B cell (primary cell): ENCODE measurements at regions not wholly inside any gene's neighbourhood (a gene's known extent, or its start where the extent isn't known, plus 50 kb on each side); places are given as distances from the start of the nearest gene placed in this dataset.

Source experiments
- ATAC-seq: fragments of 200-7000 bp; cut with Tn5 transposase; one replicate; pipeline ENCODE4 v1.10.0; 2021; ENCODE audit warnings: low read depth, mild to moderate bottlenecking, moderate number of reproducible peaks, moderate library complexity
- CTCF ChIA-PET: fragments of 350-600 bp; sonication (Branson Sonifier 250); formaldehyde crosslinking; loops from one replicate; lab custom pipeline; 2021; ENCODE audit warnings: antibody characterized with exemption, inconsistent platforms; lab: Charles Lee
- POLR2A ChIA-PET: fragments of 350-600 bp; sonication (Branson Sonifier 250); formaldehyde crosslinking; loops from one replicate; lab custom pipeline; 2021; ENCODE audit warnings: antibody characterized with exemption; lab: Charles Lee
- DNase-seq: peaks from one replicate; pipeline ENCODE4 v3.0.0; 2013
- H2AFZ ChIP-seq: 2 replicates; pipeline ENCODE4 v1.6.1; 2012; ENCODE audit warnings: mild to moderate bottlenecking, low read depth, low read length; ENCODE audit not compliant: insufficient read depth, poor library complexity, severe bottlenecking
- H3K27ac ChIP-seq, 2 donors: 1 replicate in 1 of 2; 2 replicates in 1 of 2; pipeline ENCODE4 v1.5.1; 2012 to 2013; ENCODE audit warnings: low read length in 2 of 2, mild to moderate bottlenecking in 2 of 2, moderate library complexity in 1 of 2
- H3K27me3 ChIP-seq, 4 experiments: fragments of 200-600 bp in 1 of 4; sonication (generic) in 1 of 4; replicated peaks in 1 of 4; 1 replicate in 2 of 4; 2 replicates in 2 of 4; pipeline versions ENCODE4 v1.6.1 to v1.7.0; 2013 to 2016; ENCODE audit warnings: low read length in 3 of 4, mild to moderate bottlenecking in 2 of 4, mixed read lengths in 1 of 4, moderate library complexity in 1 of 4; ENCODE audit not compliant: insufficient read depth in 4 of 4, control insufficient read depth in 3 of 4; ENCODE audit errors: control extremely low read depth in 1 of 4
- H3K36me3 ChIP-seq, 2 experiments: replicated peaks in 1 of 2; 1 replicate in 1 of 2; 2 replicates in 1 of 2; pipeline versions ENCODE4 v1.6.1 to v1.7.1; 2013; ENCODE audit warnings: low read length in 1 of 2; ENCODE audit not compliant: insufficient read depth in 2 of 2, control insufficient read depth in 1 of 2; ENCODE audit errors: control extremely low read depth in 1 of 2, extremely low read depth in 1 of 2
- H3K4me1 ChIP-seq, 2 donors: fragments of 200-600 bp in 1 of 2; sonication (generic) in 1 of 2; 1 replicate in 1 of 2; 2 replicates in 1 of 2; pipeline versions ENCODE4 v1.5.1 to v1.6.1; 2013 to 2017; ENCODE audit warnings: low read length in 2 of 2; ENCODE audit not compliant: control insufficient read depth in 2 of 2, insufficient read depth in 2 of 2
- H3K4me2 ChIP-seq: replicated peaks from 2 replicates; pipeline ENCODE3; 2012; ENCODE audit warnings: mild to moderate bottlenecking, low read depth, low read length; ENCODE audit not compliant: poor library complexity, severe bottlenecking
- H3K4me3 ChIP-seq, 5 experiments: fragments of 200-600 bp in 1 of 5; sonication (generic) in 1 of 5; 1 replicate in 3 of 5; 2 replicates in 2 of 5; pipeline versions ENCODE4 v1.5.1 to v1.7.0; 2011 to 2016; ENCODE audit warnings: low read length in 4 of 5, mild to moderate bottlenecking in 4 of 5, low read depth in 2 of 5, control low read depth in 1 of 5, moderate library complexity in 1 of 5; ENCODE audit not compliant: insufficient read depth in 1 of 5; ENCODE audit errors: control extremely low read depth in 1 of 5, extremely low read depth in 1 of 5
- H3K79me2 ChIP-seq: fragments of 200-600 bp; sonication (generic); one replicate; pipeline ENCODE4 v1.6.0; 2016; ENCODE audit warnings: low read length; ENCODE audit not compliant: control insufficient read depth, insufficient read depth
- H3K9ac ChIP-seq: fragments of 200-600 bp; sonication (generic); 2 replicates; pipeline ENCODE4 v1.6.1; 2017; ENCODE audit warnings: mild to moderate bottlenecking, low read length, moderate library complexity
- H3K9me3 ChIP-seq, 3 donors: one replicate each; pipeline versions ENCODE4 v1.6.1 to v1.7.1; 2013; ENCODE audit warnings: low read length in 2 of 3; ENCODE audit not compliant: control insufficient read depth in 2 of 3, insufficient read depth in 1 of 3; ENCODE audit errors: control extremely low read depth in 1 of 3
- H4K20me1 ChIP-seq: 2 replicates; pipeline ENCODE4 v1.6.0; 2012; ENCODE audit warnings: mild to moderate bottlenecking, low read length; ENCODE audit not compliant: insufficient read depth, control insufficient read depth, poor library complexity, severe bottlenecking
- H3K27ac Mint-ChIP-seq: one replicate; pipeline ENCODE4 v1.8.0; 2021; ENCODE audit warnings: mixed read lengths
- H3K27me3 Mint-ChIP-seq: one replicate; pipeline ENCODE4 v1.8.0; 2021; ENCODE audit warnings: mixed read lengths
- H3K4me1 Mint-ChIP-seq: one replicate; pipeline ENCODE4 v1.8.0; 2021; ENCODE audit warnings: mixed read lengths
- H3K4me3 Mint-ChIP-seq: one replicate; pipeline ENCODE4 v1.8.0; 2021; ENCODE audit warnings: mixed read lengths
- H3K9me3 Mint-ChIP-seq: one replicate; pipeline ENCODE4 v1.8.0; 2022; ENCODE audit warnings: mixed read lengths; ENCODE audit not compliant: insufficient read depth
- CTCF ChIP-seq: fragments of 200-600 bp; IDR thresholded peaks from one replicate; pipeline ENCODE4 v1.8.0; 2022; ENCODE audit warnings: antibody characterized with exemption, mild to moderate bottlenecking
- EZH2 ChIP-seq: IDR thresholded peaks from 2 replicates; pipeline ENCODE4 v1.6.1; 2012; ENCODE audit warnings: borderline replicate concordance, low read depth, mild to moderate bottlenecking, moderate library complexity, low read length; ENCODE audit not compliant: insufficient read depth, poor library complexity, severe bottlenecking
- WGBS: methylation state at CpG from one replicate; pipeline ENCODE4 v1.1.5; 2013; ENCODE audit warnings: missing lambda C conversion rate; ENCODE audit not compliant: insufficient coverage; 5-methylcytosine and 5-hydroxymethylcytosine counted together
- intact Hi-C: fragments of 100-400 bp; cut with micrococcal nuclease; formaldehyde crosslinking; loops from one replicate; pipeline ENCODE4 v1.10.0; 2022

DNA sequence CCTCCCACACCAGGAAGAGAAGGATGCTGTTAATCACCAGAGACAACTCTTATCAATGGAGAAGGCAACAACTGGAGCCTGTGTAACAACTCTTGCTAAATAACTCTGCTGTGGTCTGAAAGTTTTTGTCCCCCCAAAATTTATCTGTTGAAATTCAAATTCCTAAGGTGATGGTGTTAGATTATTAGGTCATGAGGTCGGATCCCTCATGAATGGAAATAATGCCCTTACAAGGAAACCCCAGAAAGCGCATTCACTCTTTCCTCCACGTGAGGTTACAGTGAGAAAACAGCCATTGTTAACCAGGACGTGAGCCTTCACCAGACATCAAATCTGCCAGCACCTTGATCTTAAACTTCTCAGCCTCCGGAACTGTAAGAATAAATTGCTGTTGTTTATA is 141.9 kb upstream of the CXADR start:
- H3K79me2 ChIP-seq: no peaks in the 10 kb centered on the region
- H3K4me2 ChIP-seq: no peak overlapping the region
- H3K27me3 ChIP-seq: no peaks in the 10 kb centered on the region
- no peak overlapping the region for H3K4me3 ChIP-seq
- Mint-ChIP-seq H3K4me3 (no peak overlapping the region), H3K27me3 (no peaks in the 10 kb centered on the region), H3K27ac (no peak overlapping the region), H3K4me1 (no peaks in the 10 kb centered on the region), H3K9me3 (no peaks in the 10 kb centered on the region)
- peaks cover 0 to 5% (median 0%) of the 10 kb centered on the region in 3 donors for H3K9me3 ChIP-seq
- POLR2A ChIA-PET: no interaction called here
- ATAC-seq: no peak
- intact Hi-C loops: no loop called here
- no peak overlapping the region for H3K27ac ChIP-seq
- no peak overlapping the region for H3K9ac ChIP-seq
- no peak for DNase-seq
- no peak overlapping the region for H2AFZ ChIP-seq
- CTCF ChIA-PET: interaction anchor here (1.3 kb wide), 1 partner anchor 15 kb away, joined by 3 read pairs; no protein-coding TSS in a partner anchor
- no CpG with 5 or more reads among the region's 5 CpGs for WGBS
- no peaks in the 10 kb centered on the region for H3K36me3 ChIP-seq
- H3K4me1 ChIP-seq: no peaks in the 10 kb centered on the region
- no peaks in the 10 kb centered on the region for H4K20me1 ChIP-seq
- TF ChIP-seq EZH2: no peak
- no peak for TF ChIP-seq CTCF

DNA sequence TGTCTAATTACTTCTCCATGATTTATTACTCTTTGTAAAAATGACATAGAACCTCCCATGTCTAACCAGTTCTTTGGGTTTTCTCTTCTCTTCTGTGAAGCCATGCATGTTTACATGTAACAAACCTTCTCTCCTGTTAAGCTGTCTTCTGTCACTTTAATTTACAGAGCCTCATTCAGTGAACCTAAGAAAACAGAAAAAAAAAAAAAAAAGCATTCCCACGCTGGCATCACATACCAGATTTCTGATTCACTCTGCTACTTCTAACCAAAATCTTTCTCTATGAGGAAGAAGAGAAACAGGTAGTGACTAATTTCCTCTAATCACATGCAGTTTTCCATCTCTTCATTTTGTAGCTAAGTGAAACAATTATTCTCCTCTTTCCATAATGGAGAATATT is 141.4 kb upstream of the CXADR start:
- Histone ChIP-seq H2AFZ (no peak overlapping the region), H3K9me3 (peaks cover 0 to 5% (median 0%) of the 10 kb centered on the region in 3 donors), H3K36me3 (no peaks in the 10 kb centered on the region), H3K27me3 (no peaks in the 10 kb centered on the region), H3K79me2 (no peaks in the 10 kb centered on the region), H3K4me1 (no peaks in the 10 kb centered on the region), H3K27ac (no peak overlapping the region), H3K4me2 (no peak overlapping the region), H3K9ac (no peak overlapping the region), H4K20me1 (no peaks in the 10 kb centered on the region), H3K4me3 (no peak overlapping the region)
- H3K4me3 Mint-ChIP-seq: no peak overlapping the region
- H3K4me1 Mint-ChIP-seq: no peaks in the 10 kb centered on the region
- POLR2A ChIA-PET: no interaction called here
- no peaks in the 10 kb centered on the region for H3K9me3 Mint-ChIP-seq
- WGBS: no CpG with 5 or more reads among the region's 1 CpG
- CTCF ChIA-PET: interaction anchor here (0.7 to 1.3 kb wide), 2 partner anchors 14 to 982 kb away, joined by 3 read pairs; no protein-coding TSS in a partner anchor
- no peak for TF ChIP-seq CTCF
- no peak for TF ChIP-seq EZH2
- ATAC-seq (no peak), DNase-seq (no peak)
- intact Hi-C loops: no loop called here
- no peaks in the 10 kb centered on the region for H3K27me3 Mint-ChIP-seq
- H3K27ac Mint-ChIP-seq: no peak overlapping the region
